GM10248 (cell line): ENCODE measurements at regions not wholly inside any gene's neighbourhood (a gene's known extent, or its start where the extent isn't known, plus 50 kb on each side); places are given as distances from the start of the nearest gene placed in this dataset.
A peak's percentile ranks its signal among the peaks of the same experiment; 100 is the strongest.
"Not testable (repeated sequence)": the region's sequence is repeated elsewhere in the genome, so short reads cannot be mapped to it uniquely, and the experiment has no call there.

Source experiments
- CTCF ChIA-PET: fragments of 300-600 bp; sonication (Branson Sonifier 250); formaldehyde crosslinking; extraction: SDS; loops from one replicate; lab custom pipeline; 2021; ENCODE audit warnings: antibody characterized with exemption; lab: Yijun Ruan, JAX
- POLR2A ChIA-PET: fragments of 350-650 bp; sonication (Branson Sonifier 250); formaldehyde crosslinking; extraction: SDS; loops from one replicate; lab custom pipeline; 2020; ENCODE audit warnings: antibody characterized with exemption; lab: Yijun Ruan, JAX
- DNase-seq: peaks from one replicate; pipeline ENCODE4 v3.0.0; 2012; ENCODE audit errors: extremely low spot score
- CTCF ChIP-seq: IDR thresholded peaks from 2 replicates; pipeline ENCODE4 v1.5.1; 2012; ENCODE audit warnings: mild to moderate bottlenecking, low read depth; ENCODE audit errors: extremely low read depth, missing control alignments, control extremely low read depth

DNA sequence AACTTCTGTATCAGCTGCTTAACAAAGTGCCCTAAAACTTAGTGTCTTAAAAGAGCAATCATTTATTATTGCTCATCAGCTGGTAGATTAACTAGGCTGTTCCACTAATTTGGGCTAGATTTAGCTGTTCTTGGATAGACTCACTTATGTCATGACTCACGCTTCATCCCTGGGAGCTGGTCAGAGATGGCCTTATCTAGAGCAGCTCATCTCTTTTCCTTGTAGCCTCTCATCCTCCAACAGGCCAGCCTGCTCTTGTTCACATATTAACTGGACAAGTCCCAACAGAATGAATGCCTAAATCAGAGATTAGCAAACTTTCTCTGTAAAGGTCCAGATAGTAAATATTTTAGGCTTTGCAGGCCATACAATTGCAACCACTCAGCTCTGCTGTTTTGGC is 66.9 kb upstream of the PLAAT1 start:
- no peak for TF ChIP-seq CTCF
- DNase-seq = peak; percentile 1
- ChIA-PET CTCF (interaction anchor here (0.8 to 1.3 kb wide), 2 partner anchors 16 to 20 kb away, joined by 3 to 4 read pairs; no protein-coding TSS in a partner anchor), POLR2A (no interaction called here)

GRCh38 chr3:193179332-193180012 is 61.5 kb upstream of the PLAAT1 start:
- DNase-seq, POLR2A ChIA-PET, CTCF ChIA-PET: not testable (repeated sequence)

DNA sequence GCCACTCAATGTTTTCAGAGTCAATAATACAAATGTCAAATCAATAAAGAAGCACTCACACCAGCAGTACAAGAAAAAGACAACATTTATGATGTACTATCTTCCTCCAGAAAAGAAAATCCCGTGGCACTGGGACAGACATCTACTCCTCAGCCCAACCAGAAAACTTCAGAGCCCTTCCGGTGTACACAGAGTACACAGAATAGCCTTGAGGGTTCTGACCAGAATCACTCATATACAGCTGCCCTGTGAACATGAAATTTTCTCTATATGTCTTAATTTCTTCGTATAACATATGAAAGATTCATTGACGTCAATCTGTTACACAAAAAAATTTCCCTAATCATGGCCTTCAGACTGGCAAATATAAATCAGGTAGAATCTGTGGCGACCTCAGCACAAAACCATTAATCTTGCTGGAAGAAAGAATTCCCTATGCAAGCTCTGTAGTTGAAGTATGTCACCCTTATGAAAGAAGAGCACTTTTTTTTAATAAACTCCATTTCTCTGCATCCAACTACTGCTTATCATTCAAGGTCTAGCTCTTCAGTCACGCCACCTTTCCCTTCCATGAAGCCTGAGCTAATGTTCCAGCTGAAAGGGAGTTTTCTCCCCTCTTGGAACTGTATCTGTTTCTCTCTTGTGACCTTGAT is 53.8 kb upstream of the PLAAT1 start:
- DNase-seq = no peak
- POLR2A ChIA-PET = no interaction called here
- no peak for TF ChIP-seq CTCF
- CTCF ChIA-PET = interaction anchor here (1.6 kb wide), 1 partner anchor 10 kb away, joined by 3 read pairs; no protein-coding TSS in a partner anchor

GRCh38 chr3:193190146-193190786 is 50.8 kb upstream of the PLAAT1 start:
- ChIA-PET POLR2A (no interaction called here), CTCF (no interaction called here)
- TF ChIP-seq CTCF = peak; percentile 35
- DNase-seq = peak; percentile 32
